Brain microvascular endothelial cell (primary cell): ENCODE measurements at regions not wholly inside any gene's neighbourhood (a gene's known extent, or its start where the extent isn't known, plus 50 kb on each side); places are given as distances from the start of the nearest gene placed in this dataset.

Source experiments
- DNase-seq: peaks from one replicate; pipeline ENCODE4 v3.0.0-alpha.2; 2020
- H3K27ac ChIP-seq: fragments of 250-450 bp; sonication (Bioruptor Pico); 2 replicates; pipeline ENCODE4 v1.5.1; 2020; ENCODE audit warnings: mild to moderate bottlenecking, moderate library complexity
- H3K27me3 ChIP-seq: fragments of 250-450 bp; sonication (Bioruptor Pico); replicated peaks from 2 replicates; pipeline ENCODE4 v1.5.1; 2020; ENCODE audit warnings: mild to moderate bottlenecking
- H3K36me3 ChIP-seq: fragments of 250-450 bp; sonication (Bioruptor Pico); replicated peaks from 2 replicates; pipeline ENCODE4 v1.5.1; 2020; ENCODE audit warnings: mild to moderate bottlenecking
- H3K4me3 ChIP-seq: 2 replicates; pipeline ENCODE4 v1.5.1; 2011; ENCODE audit warnings: low read depth, mild to moderate bottlenecking, control low read depth, low read length, moderate library complexity
- in situ Hi-C: cut with HindIII; loops from 2 replicates; pipeline ENCODE4 v1.10.0; 2017; ENCODE audit warnings: low sequenced_read_pairs, low pct_ligation_motif_present
- TF ChIP-seq, protein P1 (sequence below): IDR thresholded peaks from 2 replicates; pipeline ENCODE4 v1.5.1; 2011; ENCODE audit warnings: low read depth, mild to moderate bottlenecking, moderate library complexity, low read length, control low read depth, inconsistent platforms; ENCODE audit errors: missing control alignments

DNA sequence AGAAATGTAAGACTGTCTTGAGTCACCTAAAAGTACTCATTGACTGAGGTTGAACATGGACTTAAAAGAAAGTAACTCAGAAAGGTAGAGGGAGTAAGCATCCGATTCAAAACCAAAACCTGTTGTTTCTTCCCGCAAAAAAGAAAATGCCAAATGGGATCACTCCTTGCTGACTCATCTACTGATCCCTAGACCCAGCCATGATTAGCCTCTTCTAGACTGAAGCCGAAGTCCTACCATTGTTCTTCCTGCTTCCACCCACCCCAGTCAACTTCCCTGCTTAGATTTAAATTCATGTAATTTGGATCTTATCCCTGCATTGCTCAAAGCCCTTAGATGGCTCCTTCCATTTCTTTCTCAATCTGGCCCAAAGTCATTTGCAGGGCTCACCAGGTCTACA lies 760.5 kb upstream of the SOX9 start:
- no peaks in the 10 kb centered on the region for H3K27me3 ChIP-seq
- H3K36me3 ChIP-seq = no peaks in the 10 kb centered on the region
- no peak for DNase-seq
- H3K4me3 ChIP-seq = no peak overlapping the region
- in situ Hi-C loops = no loop called here
- TF ChIP-seq, protein P1, sequence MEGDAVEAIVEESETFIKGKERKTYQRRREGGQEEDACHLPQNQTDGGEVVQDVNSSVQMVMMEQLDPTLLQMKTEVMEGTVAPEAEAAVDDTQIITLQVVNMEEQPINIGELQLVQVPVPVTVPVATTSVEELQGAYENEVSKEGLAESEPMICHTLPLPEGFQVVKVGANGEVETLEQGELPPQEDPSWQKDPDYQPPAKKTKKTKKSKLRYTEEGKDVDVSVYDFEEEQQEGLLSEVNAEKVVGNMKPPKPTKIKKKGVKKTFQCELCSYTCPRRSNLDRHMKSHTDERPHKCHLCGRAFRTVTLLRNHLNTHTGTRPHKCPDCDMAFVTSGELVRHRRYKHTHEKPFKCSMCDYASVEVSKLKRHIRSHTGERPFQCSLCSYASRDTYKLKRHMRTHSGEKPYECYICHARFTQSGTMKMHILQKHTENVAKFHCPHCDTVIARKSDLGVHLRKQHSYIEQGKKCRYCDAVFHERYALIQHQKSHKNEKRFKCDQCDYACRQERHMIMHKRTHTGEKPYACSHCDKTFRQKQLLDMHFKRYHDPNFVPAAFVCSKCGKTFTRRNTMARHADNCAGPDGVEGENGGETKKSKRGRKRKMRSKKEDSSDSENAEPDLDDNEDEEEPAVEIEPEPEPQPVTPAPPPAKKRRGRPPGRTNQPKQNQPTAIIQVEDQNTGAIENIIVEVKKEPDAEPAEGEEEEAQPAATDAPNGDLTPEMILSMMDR = no peak
- H3K27ac ChIP-seq = no peak overlapping the region

DNA sequence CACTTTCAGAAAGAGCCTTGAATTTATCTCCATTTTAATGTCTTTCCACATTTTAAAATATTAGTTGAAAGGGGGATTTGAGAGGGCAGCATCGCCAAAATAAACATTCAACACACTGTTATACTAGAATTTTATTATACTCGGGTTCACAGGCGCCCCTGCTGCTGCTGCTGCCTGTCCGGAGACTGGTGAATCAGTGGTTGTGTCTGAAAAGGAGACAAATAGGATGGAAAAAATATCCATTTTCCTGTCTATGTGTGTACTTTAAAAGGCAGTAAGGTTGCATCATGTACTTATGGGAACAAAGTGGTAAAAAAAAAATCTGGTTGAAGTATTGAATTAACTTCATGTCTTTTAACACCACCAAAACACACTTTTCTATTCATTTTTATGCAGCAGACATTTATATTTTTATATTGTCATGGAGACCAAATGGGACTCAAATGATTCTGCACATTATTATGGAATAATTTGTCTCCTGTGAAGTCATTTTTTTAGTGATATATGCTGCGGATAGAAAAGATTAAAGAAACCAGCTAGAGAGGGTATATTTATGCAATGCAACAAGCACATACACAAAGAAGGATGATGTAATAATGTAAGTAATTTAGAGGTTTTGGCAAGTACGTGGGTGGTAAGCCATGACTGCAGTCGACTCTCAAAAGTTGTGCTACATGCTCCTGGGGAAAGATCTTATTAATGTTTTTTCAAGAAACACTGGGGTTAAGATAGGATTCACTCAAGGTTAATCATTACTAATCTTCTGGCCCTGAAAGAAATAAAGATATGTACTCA lies 759.0 kb upstream of the SOX9 start:
- no peak for DNase-seq
- Histone ChIP-seq H3K27ac (no peak overlapping the region), H3K4me3 (no peak overlapping the region), H3K36me3 (no peaks in the 10 kb centered on the region), H3K27me3 (no peaks in the 10 kb centered on the region)
- TF ChIP-seq, protein P1 = no peak
- in situ Hi-C loops = no loop called here

DNA sequence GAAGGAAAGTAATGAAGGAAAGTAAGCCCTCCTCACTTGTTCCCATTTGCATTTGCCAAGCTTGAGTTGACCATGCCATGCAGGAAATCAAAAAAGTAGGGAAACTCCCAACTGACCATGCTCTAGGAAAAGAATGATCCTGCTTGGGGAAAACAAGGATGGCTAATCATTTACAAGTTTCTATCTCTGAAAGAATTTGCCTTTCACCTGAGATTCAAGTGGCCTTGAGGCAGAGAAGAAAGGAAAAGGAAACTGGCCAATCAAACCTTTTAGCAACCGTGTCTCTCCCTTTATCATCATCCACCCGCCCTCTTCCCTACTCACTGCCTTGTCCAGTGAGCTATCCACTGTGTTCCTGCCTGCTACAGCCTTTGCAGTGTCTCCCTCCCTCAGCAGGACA lies 757.2 kb upstream of the SOX9 start:
- H3K27ac ChIP-seq = no peak overlapping the region
- no peak overlapping the region for H3K4me3 ChIP-seq
- H3K36me3 ChIP-seq = no peaks in the 10 kb centered on the region
- no peak for DNase-seq
- no peaks in the 10 kb centered on the region for H3K27me3 ChIP-seq
- in situ Hi-C loops = no loop called here
- TF ChIP-seq, protein P1 = no peak

DNA sequence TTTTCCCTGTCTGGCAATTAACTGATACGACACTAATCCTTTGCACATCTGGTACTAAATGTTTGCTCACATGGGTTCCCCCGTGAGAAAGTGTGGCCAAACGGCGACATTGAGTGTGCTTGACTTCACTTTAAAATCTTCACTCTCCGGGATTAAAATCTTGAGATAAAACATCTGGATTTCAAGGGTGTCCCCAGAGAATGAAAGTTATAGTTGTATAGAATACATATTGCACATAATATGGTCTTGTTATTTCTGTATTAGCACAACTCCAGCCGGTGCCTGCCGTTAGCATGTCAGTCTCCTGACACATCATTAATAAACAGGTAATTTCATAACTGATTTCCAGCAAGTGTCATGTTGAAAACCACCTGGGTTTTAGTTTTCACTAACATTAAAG lies 749.0 kb upstream of the SOX9 start:
- Histone ChIP-seq H3K4me3 (no peak overlapping the region), H3K27ac (no peak overlapping the region), H3K27me3 (no peaks in the 10 kb centered on the region), H3K36me3 (no peaks in the 10 kb centered on the region)
- in situ Hi-C loops = no loop called here
- DNase-seq = no peak
- TF ChIP-seq, protein P1 = no peak

DNA sequence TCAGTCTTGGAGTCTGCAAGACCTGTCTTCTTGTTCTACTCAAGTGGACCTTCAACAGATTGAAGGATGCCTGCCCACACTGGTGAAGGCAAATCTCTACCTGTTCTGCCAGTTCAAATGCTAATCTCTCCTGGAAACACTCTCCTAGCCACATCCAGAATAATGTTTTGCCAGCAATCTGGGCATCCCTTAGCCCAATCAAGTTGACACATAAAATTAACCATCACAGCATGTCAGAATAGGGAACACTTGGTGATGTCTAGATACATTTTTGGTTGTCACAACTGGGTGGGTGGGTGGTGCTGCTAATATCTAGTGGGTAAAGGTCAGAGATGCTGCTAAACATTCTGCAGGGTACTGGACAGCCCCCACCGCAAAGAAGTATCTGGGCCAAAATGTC lies 744.9 kb upstream of the SOX9 start:
- in situ Hi-C loops = no loop called here

More for the DNA sequence above, 744.9 kb upstream of the SOX9 start:
- Histone ChIP-seq H3K27ac (no peak overlapping the region), H3K27me3 (no peaks in the 10 kb centered on the region), H3K36me3 (no peaks in the 10 kb centered on the region), H3K4me3 (no peak overlapping the region)
- no peak for DNase-seq
- TF ChIP-seq, protein P1 = no peak
